ENCODE measurements at regions not wholly inside any gene's neighbourhood (a gene's known extent, or its start where the extent isn't known, plus 50 kb on each side); places are given as distances from the start of the nearest gene placed in this dataset.

DNA sequence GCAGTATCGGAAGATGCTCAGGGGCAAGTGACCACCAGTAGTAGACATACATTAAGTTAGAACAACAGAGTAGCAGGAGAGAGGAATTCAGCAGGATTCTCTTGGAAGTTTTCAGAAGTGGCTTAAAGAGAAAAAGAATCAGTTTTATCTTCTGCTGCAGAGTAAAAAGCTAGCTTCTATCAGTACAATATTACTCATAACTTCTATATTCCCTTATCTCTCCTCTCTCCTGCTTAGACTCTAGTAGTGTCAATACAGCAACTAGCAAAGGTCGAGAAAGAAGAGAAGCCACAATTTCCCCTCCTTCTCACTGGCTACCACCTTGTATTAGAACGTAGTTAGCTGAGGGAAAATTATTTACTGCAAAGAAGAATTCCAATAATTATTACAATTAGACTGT lies 539.7 kb downstream of the DIPK2A start:
- DNase-seq (ENCODE audit: extremely low spot score) = no peak
- ChIA-PET CTCF (no interaction called here), POLR2A (no interaction called here)
- TF ChIP-seq FOXK2 (IDR thresholded peaks at IDR 0.05) (no peak), HDGF (IDR thresholded peaks at IDR 0.05; ENCODE audit: borderline replicate concordance) (no peak), ZNF384 (IDR thresholded peaks at IDR 0.05) (no peak), BHLHE40 (IDR thresholded peaks at IDR 0.05; ENCODE audit: borderline replicate concordance) (no peak), L3MBTL2 (conservative IDR thresholded peaks at IDR 0.05) (no peak), FOXM1 (IDR thresholded peaks at IDR 0.05; ENCODE audit: borderline replicate concordance) (no peak), NFRKB (IDR thresholded peaks at IDR 0.05) (no peak), FOXA1 (IDR thresholded peaks at IDR 0.05) (no peak), TARDBP (IDR thresholded peaks at IDR 0.05) (no peak)

DNA sequence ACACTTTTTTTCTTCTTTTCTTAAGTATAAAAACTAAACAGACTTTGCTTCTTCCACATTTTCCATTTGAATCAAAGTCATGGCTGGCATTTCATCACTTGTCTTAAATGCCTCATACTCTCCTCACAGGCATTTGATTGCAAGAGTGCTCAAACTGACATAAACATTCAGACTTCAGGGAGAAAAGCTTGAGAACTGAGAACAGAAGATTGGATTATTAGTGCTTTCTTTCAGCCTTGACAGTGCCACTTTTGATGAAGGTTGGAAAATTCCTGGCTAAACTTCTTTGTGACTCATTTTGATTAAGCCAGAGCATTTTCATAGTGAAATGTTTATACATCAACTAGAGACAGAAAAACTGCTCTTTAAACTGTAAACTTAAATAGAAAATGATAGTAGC lies 544.4 kb downstream of the DIPK2A start:
- no peak for DNase-seq (ENCODE audit: extremely low spot score)
- TF ChIP-seq FOXA1 (IDR thresholded peaks at IDR 0.05) (no peak), L3MBTL2 (conservative IDR thresholded peaks at IDR 0.05) (no peak), ARNT (IDR thresholded peaks at IDR 0.05) (no peak), BHLHE40 (IDR thresholded peaks at IDR 0.05; ENCODE audit: borderline replicate concordance) (no peak), SUZ12 (IDR thresholded peaks at IDR 0.05) (no peak), CTBP1 (IDR thresholded peaks at IDR 0.05; ENCODE audit: borderline replicate concordance) (no peak), FOXM1 (IDR thresholded peaks at IDR 0.05; ENCODE audit: borderline replicate concordance) (no peak), LEF1 (IDR thresholded peaks at IDR 0.05; ENCODE audit: borderline replicate concordance) (no peak), ELF4 (IDR thresholded peaks at IDR 0.05) (no peak), ZNF384 (IDR thresholded peaks at IDR 0.05) (no peak), FOXK2 (IDR thresholded peaks at IDR 0.05) (no peak), NFRKB (IDR thresholded peaks at IDR 0.05) (no peak), HDGF (IDR thresholded peaks at IDR 0.05; ENCODE audit: borderline replicate concordance) (no peak)
- TF ChIP-seq, protein P1, sequence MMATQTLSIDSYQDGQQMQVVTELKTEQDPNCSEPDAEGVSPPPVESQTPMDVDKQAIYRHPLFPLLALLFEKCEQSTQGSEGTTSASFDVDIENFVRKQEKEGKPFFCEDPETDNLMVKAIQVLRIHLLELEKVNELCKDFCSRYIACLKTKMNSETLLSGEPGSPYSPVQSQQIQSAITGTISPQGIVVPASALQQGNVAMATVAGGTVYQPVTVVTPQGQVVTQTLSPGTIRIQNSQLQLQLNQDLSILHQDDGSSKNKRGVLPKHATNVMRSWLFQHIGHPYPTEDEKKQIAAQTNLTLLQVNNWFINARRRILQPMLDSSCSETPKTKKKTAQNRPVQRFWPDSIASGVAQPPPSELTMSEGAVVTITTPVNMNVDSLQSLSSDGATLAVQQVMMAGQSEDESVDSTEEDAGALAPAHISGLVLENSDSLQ (IDR thresholded peaks at IDR 0.05) = no peak
- CTCF ChIA-PET = no interaction called here
- POLR2A ChIA-PET = no interaction called here

DNA sequence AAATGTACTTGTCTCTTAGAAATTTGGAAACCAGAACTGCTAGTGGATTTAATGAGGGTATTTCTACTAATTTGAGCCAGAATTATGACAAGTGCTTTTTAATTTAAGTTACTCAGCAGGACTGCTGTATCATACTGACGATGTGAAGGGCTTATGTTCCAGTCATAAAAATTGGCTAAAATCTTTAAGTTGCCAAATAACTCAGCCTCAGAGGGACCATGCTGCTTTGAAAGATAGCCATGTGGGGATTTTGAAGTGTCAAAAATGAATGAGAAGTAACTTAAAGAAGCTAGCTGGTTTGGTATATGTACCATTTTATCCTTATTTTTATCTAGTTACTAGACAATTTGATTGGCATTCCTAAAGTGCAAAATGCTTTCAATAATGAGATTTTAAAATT lies 545.0 kb downstream of the DIPK2A start:
- TF ChIP-seq FOXK2 (IDR thresholded peaks at IDR 0.05) (no peak), NFRKB (IDR thresholded peaks at IDR 0.05) (no peak), SP1 (IDR thresholded peaks at IDR 0.05) (no peak), ARNT (IDR thresholded peaks at IDR 0.05) (no peak), BHLHE40 (IDR thresholded peaks at IDR 0.05; ENCODE audit: borderline replicate concordance) (no peak), TARDBP (IDR thresholded peaks at IDR 0.05) (no peak), LEF1 (IDR thresholded peaks at IDR 0.05; ENCODE audit: borderline replicate concordance) (no peak), HDGF (IDR thresholded peaks at IDR 0.05; ENCODE audit: borderline replicate concordance) (no peak), ZNF384 (IDR thresholded peaks at IDR 0.05) (no peak), FOXA1 (IDR thresholded peaks at IDR 0.05) (no peak)
- TF ChIP-seq, protein P1 (IDR thresholded peaks at IDR 0.05) = no peak
- DNase-seq (ENCODE audit: extremely low spot score) = no peak

DNA sequence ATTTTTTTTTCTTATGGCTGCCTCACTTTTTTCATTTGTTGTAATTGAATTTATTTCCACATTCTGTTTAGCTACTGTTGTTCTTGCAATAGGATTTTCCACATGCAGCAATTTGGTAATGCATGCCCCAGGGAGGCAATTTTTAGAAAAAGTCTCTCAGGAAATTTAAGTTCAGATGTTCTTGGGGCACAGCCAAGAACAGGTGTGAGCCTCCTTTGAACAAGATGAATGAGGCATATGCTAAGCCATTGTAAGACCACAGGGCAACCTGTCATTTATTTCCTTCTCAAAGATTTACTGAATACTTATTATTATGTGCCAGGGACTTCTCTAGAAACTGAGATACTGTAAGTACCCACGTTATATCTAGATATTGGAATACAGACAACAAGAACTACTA lies 549.5 kb downstream of the DIPK2A start:
- ChIA-PET POLR2A (no interaction called here), CTCF (no interaction called here)
- DNase-seq (ENCODE audit: extremely low spot score) = no peak
- TF ChIP-seq, protein P1 (IDR thresholded peaks at IDR 0.05) = no peak
- TF ChIP-seq HDGF (IDR thresholded peaks at IDR 0.05; ENCODE audit: borderline replicate concordance) = no peak
- TF ChIP-seq ZNF384 (IDR thresholded peaks at IDR 0.05) = no peak
- TF ChIP-seq LEF1 (IDR thresholded peaks at IDR 0.05; ENCODE audit: borderline replicate concordance) = no peak
- no peak for TF ChIP-seq CTBP1 (IDR thresholded peaks at IDR 0.05; ENCODE audit: borderline replicate concordance)
- no peak for TF ChIP-seq FOXM1 (IDR thresholded peaks at IDR 0.05; ENCODE audit: borderline replicate concordance)
- TF ChIP-seq FOXK2 (IDR thresholded peaks at IDR 0.05) = no peak
- TF ChIP-seq L3MBTL2 (conservative IDR thresholded peaks at IDR 0.05) = no peak

More for the DNA sequence above, 545.0 kb downstream of the DIPK2A start:
- ChIA-PET POLR2A (no interaction called here), CTCF (no interaction called here)

DNA sequence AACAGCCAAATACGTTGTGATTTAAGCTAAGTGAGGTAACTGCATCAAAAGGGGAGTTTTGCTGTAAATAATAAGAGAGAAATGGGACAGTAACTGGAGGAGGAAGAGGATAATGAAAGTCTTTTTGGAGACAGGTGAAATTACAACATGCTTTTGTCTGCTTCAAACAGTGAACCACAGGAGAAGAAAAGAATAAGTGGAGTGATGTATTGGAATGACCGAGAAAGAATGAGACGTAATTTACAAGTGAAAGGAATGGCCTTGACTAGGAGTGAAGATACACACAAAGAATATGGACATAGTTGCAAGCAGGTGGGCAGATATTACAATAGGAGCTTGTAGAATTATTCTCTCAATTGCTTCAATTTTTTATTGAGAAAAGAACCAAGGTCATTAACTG lies 550.8 kb downstream of the DIPK2A start:
- no peak for DNase-seq (ENCODE audit: extremely low spot score)
- CTCF ChIA-PET = no interaction called here
- TF ChIP-seq ARNT (IDR thresholded peaks at IDR 0.05) (no peak), SUZ12 (IDR thresholded peaks at IDR 0.05) (no peak), CTBP1 (IDR thresholded peaks at IDR 0.05; ENCODE audit: borderline replicate concordance) (no peak), NFRKB (IDR thresholded peaks at IDR 0.05) (no peak), FOXK2 (IDR thresholded peaks at IDR 0.05) (no peak), FOXA1 (IDR thresholded peaks at IDR 0.05) (no peak), ZNF384 (IDR thresholded peaks at IDR 0.05) (no peak), ELF4 (IDR thresholded peaks at IDR 0.05) (no peak), BHLHE40 (IDR thresholded peaks at IDR 0.05; ENCODE audit: borderline replicate concordance) (no peak), L3MBTL2 (conservative IDR thresholded peaks at IDR 0.05) (no peak), TARDBP (IDR thresholded peaks at IDR 0.05) (no peak), HDGF (IDR thresholded peaks at IDR 0.05; ENCODE audit: borderline replicate concordance) (no peak), SP1 (IDR thresholded peaks at IDR 0.05) (no peak), LEF1 (IDR thresholded peaks at IDR 0.05; ENCODE audit: borderline replicate concordance) (no peak), FOXM1 (IDR thresholded peaks at IDR 0.05; ENCODE audit: borderline replicate concordance) (no peak)
- TF ChIP-seq, protein P1 (IDR thresholded peaks at IDR 0.05) = no peak
- POLR2A ChIA-PET = no interaction called here

DNA sequence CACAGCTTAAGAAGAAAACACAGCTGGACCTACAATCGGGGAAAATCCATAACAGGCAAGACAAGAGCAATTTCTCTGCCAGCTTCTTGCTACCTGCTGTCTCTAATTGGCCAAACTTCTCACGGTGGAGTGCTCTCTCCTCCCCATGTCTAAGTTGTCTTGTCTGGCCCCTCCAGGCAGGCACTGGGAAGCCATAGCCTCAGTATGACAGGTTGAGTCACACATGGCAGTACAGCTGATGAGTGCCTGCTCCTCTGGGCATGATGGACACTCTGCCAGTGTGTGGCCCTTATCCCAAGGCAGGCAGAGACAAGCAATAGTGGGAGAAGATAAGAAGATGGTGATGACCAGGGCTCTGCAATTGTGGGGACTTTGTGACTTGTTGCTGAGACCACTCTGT lies 551.8 kb downstream of the DIPK2A start:
- no peak for DNase-seq (ENCODE audit: extremely low spot score)
- POLR2A ChIA-PET = no interaction called here
- TF ChIP-seq LEF1 (IDR thresholded peaks at IDR 0.05; ENCODE audit: borderline replicate concordance) = no peak
- TF ChIP-seq ELF4 (IDR thresholded peaks at IDR 0.05) = no peak
- no peak for TF ChIP-seq SP1 (IDR thresholded peaks at IDR 0.05)
- TF ChIP-seq FOXM1 (IDR thresholded peaks at IDR 0.05; ENCODE audit: borderline replicate concordance) = no peak
- no peak for TF ChIP-seq ARNT (IDR thresholded peaks at IDR 0.05)
- TF ChIP-seq BHLHE40 (IDR thresholded peaks at IDR 0.05; ENCODE audit: borderline replicate concordance) = no peak
- no peak for TF ChIP-seq NFRKB (IDR thresholded peaks at IDR 0.05)
- no peak for TF ChIP-seq HDGF (IDR thresholded peaks at IDR 0.05; ENCODE audit: borderline replicate concordance)
- TF ChIP-seq FOXA1 (IDR thresholded peaks at IDR 0.05) = no peak
- TF ChIP-seq TARDBP (IDR thresholded peaks at IDR 0.05) = no peak
- TF ChIP-seq, protein P1 (IDR thresholded peaks at IDR 0.05) = no peak
- CTCF ChIA-PET = no interaction called here
